Smooth muscle cell (in vitro differentiated cells): ENCODE measurements at regions not wholly inside any gene's neighbourhood (a gene's known extent, or its start where the extent isn't known, plus 50 kb on each side); places are given as distances from the start of the nearest gene placed in this dataset.

Experiments used
- DNase-seq: peaks from one replicate; lab custom pipeline; 2025; ENCODE audit not compliant: unreplicated experiment; lab: John Stamatoyannopoulos, UW
- H2AFZ ChIP-seq: fragments of 200-600 bp; sonication (generic); 2 replicates; pipeline ENCODE4 v1.6.0; 2016; ENCODE audit warnings: antibody characterized with exemption, low read depth, mild to moderate bottlenecking
- H3F3A ChIP-seq: fragments of 200-600 bp; sonication (generic); 2 replicates; pipeline ENCODE4 v1.6.0; 2017; ENCODE audit warnings: antibody characterized with exemption, low read depth
- H3K27ac ChIP-seq: fragments of 200-600 bp; sonication (generic); 2 replicates; pipeline ENCODE4 v1.5.1; 2016; ENCODE audit warnings: low read depth, mild to moderate bottlenecking
- H3K27me3 ChIP-seq: fragments of 200-600 bp; sonication (generic); 2 replicates; pipeline ENCODE4 v1.6.1; 2016; ENCODE audit warnings: low read depth, mild to moderate bottlenecking
- H3K36me3 ChIP-seq: fragments of 200-600 bp; sonication (generic); 2 replicates; pipeline ENCODE4 v1.5.1; 2016; ENCODE audit warnings: low read depth
- H3K4me1 ChIP-seq: fragments of 200-600 bp; sonication (generic); 2 replicates; pipeline ENCODE4 v1.5.1; 2016; ENCODE audit warnings: low read depth
- H3K4me2 ChIP-seq: fragments of 200-600 bp; sonication (generic); 2 replicates; pipeline ENCODE4 v1.6.0; 2016; ENCODE audit warnings: mild to moderate bottlenecking
- H3K4me3 ChIP-seq: fragments of 200-600 bp; sonication (generic); 2 replicates; pipeline ENCODE4 v1.5.1; 2016; ENCODE audit warnings: mild to moderate bottlenecking
- H3K79me2 ChIP-seq: fragments of 200-600 bp; sonication (generic); 2 replicates; pipeline ENCODE4 v1.6.0; 2016; ENCODE audit warnings: low read depth, mild to moderate bottlenecking
- H3K9ac ChIP-seq: fragments of 200-600 bp; sonication (generic); 2 replicates; pipeline ENCODE4 v1.6.0; 2016; ENCODE audit warnings: low read depth
- H3K9me3 ChIP-seq: fragments of 200-600 bp; sonication (generic); replicated peaks from 2 replicates; pipeline ENCODE4 v1.5.1; 2016; ENCODE audit warnings: low read depth
- H4K20me1 ChIP-seq: fragments of 200-600 bp; sonication (generic); 2 replicates; pipeline ENCODE4 v1.6.0; 2016; ENCODE audit warnings: low read depth
- WGBS: methylation state at CpG from one replicate; pipeline ENCODE4 v1.1.7; 2016; ENCODE audit warnings: low lambda C conversion rate; 5-methylcytosine and 5-hydroxymethylcytosine counted together
- TF ChIP-seq, protein P1 (sequence below): fragments of 200-600 bp; sonication (generic); IDR thresholded peaks from 2 replicates; pipeline ENCODE4 v1.5.1; 2017; ENCODE audit warnings: borderline replicate concordance, mild to moderate bottlenecking, antibody characterized with exemption; ENCODE audit not compliant: insufficient read depth, poor library complexity, severe bottlenecking

DNA sequence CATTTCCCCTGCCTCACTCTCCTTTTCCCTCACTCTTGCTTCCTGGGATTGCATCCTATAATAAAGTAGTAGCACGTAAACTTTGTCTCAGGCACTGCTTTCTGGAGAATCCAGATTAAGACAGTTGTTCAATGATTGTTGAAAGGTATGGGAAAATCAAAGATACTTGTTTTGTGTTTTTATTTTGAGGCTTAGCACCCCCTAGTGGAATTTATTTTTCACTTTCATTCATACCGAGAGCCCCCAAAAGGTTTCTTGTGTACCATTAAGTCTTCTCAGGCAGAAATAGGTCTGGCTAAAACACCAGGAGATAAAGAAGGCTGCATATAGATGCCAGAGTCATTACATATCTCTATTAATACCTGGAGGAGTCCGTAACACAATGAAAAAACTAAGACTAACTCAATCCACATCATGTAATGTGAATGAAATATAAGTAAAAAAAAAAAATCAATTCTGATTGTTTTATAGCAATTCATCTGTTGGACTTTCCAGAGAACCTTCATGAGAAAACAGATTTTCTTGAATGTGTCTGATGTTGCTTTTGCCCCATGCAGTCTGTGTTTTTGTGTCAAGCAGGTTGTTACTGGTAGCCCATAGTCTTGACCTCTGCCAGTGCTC, 103.5 kb downstream of the RPE65 start:
- TF ChIP-seq, protein P1, sequence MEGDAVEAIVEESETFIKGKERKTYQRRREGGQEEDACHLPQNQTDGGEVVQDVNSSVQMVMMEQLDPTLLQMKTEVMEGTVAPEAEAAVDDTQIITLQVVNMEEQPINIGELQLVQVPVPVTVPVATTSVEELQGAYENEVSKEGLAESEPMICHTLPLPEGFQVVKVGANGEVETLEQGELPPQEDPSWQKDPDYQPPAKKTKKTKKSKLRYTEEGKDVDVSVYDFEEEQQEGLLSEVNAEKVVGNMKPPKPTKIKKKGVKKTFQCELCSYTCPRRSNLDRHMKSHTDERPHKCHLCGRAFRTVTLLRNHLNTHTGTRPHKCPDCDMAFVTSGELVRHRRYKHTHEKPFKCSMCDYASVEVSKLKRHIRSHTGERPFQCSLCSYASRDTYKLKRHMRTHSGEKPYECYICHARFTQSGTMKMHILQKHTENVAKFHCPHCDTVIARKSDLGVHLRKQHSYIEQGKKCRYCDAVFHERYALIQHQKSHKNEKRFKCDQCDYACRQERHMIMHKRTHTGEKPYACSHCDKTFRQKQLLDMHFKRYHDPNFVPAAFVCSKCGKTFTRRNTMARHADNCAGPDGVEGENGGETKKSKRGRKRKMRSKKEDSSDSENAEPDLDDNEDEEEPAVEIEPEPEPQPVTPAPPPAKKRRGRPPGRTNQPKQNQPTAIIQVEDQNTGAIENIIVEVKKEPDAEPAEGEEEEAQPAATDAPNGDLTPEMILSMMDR: peak; percentile 55
- WGBS: 39% methylated on average over 3 of the region's 3 CpGs
- no peak overlapping the region for H3K27ac ChIP-seq
- H4K20me1 ChIP-seq: no peaks in the 10 kb centered on the region
- no peaks in the 10 kb centered on the region for H3K9me3 ChIP-seq
- no peaks in the 10 kb centered on the region for H3K79me2 ChIP-seq
- no peaks in the 10 kb centered on the region for H3K36me3 ChIP-seq
- H3K4me2 ChIP-seq: no peak overlapping the region
- H3K27me3 ChIP-seq: no peaks in the 10 kb centered on the region
- H3K4me1 ChIP-seq: no peaks in the 10 kb centered on the region
- DNase-seq: no peak
- H3K9ac ChIP-seq: no peak overlapping the region
- H3K4me3 ChIP-seq: no peak overlapping the region
- H2AFZ ChIP-seq: no peak overlapping the region
- H3F3A ChIP-seq: no peaks in the 10 kb centered on the region

DNA sequence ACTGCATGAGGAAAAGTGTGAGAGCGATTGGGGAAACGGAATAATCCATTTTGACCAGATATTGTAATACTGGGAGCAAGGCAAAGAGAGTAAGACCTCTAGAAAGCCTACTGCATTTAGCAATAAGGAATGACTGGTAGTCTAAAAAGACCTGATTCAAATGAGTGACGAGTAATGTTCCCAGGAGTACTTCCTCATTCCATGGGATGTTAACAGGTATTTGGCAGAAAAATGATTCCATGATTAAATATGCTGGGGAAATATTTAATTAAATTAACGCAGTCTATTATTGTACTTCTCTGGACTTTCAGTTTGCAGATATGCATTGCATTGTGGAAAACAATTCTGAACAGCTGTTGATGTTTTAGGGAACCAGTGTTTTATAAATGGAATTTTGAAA, 105.5 kb downstream of the RPE65 start:
- H3K4me3 ChIP-seq: no peak overlapping the region
- no peak overlapping the region for H3K4me2 ChIP-seq
- TF ChIP-seq, protein P1: no peak
- H3K27me3 ChIP-seq: no peaks in the 10 kb centered on the region
- no peak overlapping the region for H3K9ac ChIP-seq
- H3K4me1 ChIP-seq: no peaks in the 10 kb centered on the region
- no peaks in the 10 kb centered on the region for H3K9me3 ChIP-seq
- H3K27ac ChIP-seq: no peak overlapping the region
- no peaks in the 10 kb centered on the region for H3F3A ChIP-seq
- WGBS: 97% methylated on average over 4 of the region's 4 CpGs
- no peak overlapping the region for H2AFZ ChIP-seq
- no peaks in the 10 kb centered on the region for H3K79me2 ChIP-seq
- no peak for DNase-seq
- H3K36me3 ChIP-seq: no peaks in the 10 kb centered on the region
- H4K20me1 ChIP-seq: no peaks in the 10 kb centered on the region

DNA sequence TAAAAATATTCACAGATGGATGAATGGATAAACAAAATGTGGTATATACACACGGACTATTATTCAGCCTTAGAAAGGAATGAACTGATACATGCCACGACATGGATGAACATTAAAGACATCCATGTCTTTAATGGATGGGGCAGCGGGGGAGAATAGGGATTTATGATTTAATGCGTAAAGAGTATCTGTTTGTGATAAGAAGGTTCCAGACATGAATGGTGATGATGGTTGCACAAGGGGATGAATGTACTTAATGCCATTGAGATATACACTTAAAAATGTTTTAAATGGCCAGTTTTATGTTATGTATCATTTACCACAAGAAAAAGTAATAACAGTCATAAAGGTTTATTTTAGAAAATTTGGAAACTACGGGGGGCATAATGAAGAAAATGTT, 108.6 kb upstream of the WLS start:
- TF ChIP-seq, protein P1: no peak
- DNase-seq: no peak
- Histone ChIP-seq H3K9me3 (no peaks in the 10 kb centered on the region), H3K79me2 (no peaks in the 10 kb centered on the region), H2AFZ (no peak overlapping the region), H3K4me3 (no peak overlapping the region), H3K4me2 (no peak overlapping the region), H3F3A (no peaks in the 10 kb centered on the region), H3K9ac (no peak overlapping the region), H3K27ac (no peak overlapping the region), H4K20me1 (no peaks in the 10 kb centered on the region), H3K4me1 (peaks cover 12% of the 10 kb centered on the region), H3K36me3 (no peaks in the 10 kb centered on the region), H3K27me3 (no peaks in the 10 kb centered on the region)
- WGBS: 61% methylated on average over 5 of the region's 5 CpGs

DNA sequence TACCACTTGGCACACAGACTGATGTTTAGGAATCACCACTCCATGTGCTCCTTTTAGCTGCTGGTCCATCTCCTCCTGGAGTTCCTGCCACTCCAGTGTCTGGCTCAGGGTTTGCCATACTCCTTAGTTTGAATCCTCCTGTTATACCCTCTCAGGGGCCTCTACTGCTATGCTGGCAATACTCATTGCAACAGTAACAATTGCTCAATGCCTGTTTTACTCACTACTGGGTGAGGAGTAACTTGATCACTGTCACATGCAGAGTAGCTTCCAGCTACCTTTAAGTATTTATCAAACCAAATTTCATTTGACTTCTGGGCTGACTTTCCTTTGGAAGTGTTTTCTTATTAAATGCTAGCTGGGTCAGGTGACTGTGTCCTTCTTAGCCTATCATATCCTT, 107.2 kb upstream of the WLS start:
- no peaks in the 10 kb centered on the region for H3F3A ChIP-seq
- no peak for DNase-seq

More for the DNA sequence above, 107.2 kb upstream of the WLS start:
- no peaks in the 10 kb centered on the region for H4K20me1 ChIP-seq
- H3K4me1 ChIP-seq: peaks cover 12% of the 10 kb centered on the region
- H3K4me2 ChIP-seq: no peak overlapping the region
- H3K36me3 ChIP-seq: no peaks in the 10 kb centered on the region
- H3K27ac ChIP-seq: no peak overlapping the region
- TF ChIP-seq, protein P1: no peak
- H3K9ac ChIP-seq: no peak overlapping the region
- H3K4me3 ChIP-seq: no peak overlapping the region
- H3K27me3 ChIP-seq: no peaks in the 10 kb centered on the region
- no peak overlapping the region for H2AFZ ChIP-seq
- no peaks in the 10 kb centered on the region for H3K9me3 ChIP-seq
- H3K79me2 ChIP-seq: no peaks in the 10 kb centered on the region
